ENCODE measurements at regions not wholly inside any gene's neighbourhood (a gene's known extent, or its start where the extent isn't known, plus 50 kb on each side); places are given as distances from the start of the nearest gene placed in this dataset.
"Not testable (repeated sequence)": the region's sequence is repeated elsewhere in the genome, so short reads cannot be mapped to it uniquely, and the experiment has no call there.

DNA sequence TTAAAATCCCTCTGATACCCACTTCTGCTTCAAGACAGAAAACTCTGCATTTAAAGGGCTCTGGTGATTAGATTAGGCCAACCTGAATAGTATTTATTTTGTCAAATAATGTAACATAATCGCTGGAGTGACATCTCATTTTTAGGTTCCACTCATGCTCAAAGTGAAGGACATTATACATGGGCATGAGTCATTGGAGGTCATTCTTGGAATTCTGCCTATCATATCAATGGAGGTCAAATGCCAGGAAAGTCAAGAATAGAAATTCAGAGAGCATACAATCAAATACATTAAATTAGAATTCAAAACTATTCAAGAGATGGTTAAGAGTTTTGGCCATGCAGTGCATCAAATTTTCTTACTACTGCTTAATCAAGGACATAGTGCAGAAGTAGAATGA, 50.8 kb upstream of the PRSS1 start:
- peak in 1 of 2 donors; percentile 9 for DNase-seq (ENCODE audit: low read depth in 2 of 2)

DNA sequence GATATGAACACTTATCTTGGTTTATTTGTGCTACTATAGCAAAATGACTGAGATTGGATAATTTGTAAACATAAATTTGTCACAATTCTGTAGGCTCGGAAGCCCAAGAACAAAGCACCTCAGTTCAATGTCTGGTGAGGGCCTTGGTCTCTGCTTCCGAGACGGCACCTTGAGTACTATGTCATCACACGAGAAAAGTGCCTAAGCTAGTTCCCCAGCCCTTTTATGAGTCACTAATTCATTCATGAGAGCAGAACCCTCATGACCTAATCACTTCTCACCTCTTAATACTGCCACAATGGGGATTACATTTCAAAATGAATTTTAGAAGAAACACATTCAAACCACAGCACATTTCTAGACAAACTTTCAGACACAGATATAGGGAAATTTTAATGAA, 52.0 kb upstream of the PRSS1 start:
- no peak for DNase-seq (ENCODE audit: low read depth in 2 of 2)

DNA sequence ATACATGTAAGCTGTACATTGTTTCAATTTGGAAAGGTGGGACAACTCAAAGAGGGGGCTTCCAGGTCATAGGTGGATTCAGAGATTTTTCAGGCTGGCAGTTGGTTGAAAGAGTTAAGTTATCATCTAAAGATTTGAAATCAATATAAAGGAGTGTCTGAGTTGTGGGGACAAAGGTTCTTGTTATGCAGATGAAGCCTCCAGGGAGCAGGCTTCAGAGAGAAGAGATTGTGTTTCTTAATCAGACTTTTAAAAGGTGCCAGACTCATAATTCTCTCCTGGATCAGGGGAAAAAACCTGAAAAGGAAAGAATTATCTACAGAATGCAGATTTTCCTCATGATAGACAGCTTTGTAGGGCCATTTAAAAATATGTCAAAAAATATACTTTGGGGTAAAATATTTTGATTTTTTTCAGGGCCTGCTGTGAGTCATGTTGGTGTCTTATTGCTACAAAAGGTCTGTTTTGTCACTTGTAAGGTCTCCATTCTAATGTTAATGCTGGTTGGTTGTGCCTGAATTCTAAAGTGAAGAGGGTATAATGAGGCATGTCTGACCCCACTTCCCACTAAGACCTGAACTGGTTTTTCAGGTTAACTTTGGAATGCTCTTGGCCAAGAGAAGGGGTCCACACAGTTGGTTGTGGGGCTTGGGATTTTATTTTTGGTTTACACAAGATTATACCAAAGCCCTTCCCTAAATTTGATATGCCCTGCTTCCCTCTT, 52.7 kb upstream of the PRSS1 start:
- no peak for DNase-seq (ENCODE audit: low read depth in 2 of 2)

DNA sequence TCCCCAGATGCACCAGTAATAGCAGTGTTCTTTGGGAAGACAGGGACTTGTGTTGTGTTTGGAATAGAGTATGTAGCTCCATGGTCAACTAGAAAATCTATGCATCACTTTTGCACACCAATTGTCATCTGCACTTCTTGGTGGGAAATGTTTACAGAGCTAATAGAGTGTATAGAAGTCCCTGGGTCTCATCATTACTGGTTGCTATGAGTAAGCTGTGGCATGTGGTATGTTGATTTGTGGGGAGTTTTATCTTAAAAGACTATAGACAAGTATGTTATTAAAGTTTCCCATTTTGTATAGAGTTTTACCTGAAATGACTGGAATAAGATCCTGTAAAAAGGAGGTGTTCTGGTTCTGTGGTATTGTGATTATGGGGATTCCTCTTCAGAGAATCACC, 55.4 kb upstream of the PRSS1 start:
- no peak for DNase-seq (ENCODE audit: low read depth in 2 of 2)

DNA sequence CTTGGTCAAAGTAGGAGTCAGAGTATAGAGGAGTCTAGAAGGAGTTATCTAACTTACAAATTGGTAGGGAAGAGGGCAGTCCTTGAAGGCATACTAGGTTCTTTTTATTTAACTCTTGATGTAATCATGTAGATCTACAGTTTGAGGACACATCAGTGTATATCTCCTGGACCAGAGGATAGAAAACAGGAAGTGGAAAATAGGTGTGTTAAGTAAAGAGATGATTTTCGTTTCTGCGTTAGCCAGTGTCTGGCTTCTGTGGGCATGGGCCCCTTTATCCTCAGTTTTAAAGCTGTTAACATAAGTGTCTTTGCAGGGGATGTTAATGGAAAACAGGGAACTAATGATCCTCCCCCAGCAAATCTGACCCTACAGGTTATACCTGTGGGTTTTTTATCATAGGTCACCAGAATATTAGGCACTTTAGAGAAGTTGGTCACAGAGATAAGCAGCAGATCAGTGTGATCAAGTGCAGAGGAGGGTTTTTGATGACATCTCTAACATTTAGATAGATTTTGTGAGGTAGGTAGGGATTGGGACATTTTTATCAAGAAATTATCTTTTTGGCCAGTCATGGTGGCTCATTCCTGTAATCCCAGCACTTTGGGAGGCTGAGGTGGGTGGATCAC, 58.6 kb upstream of the PRSS1 start:
- DNase-seq (ENCODE audit: low read depth in 2 of 2), result no peak

GRCh38 chr7:142689439-142690120, 59.7 kb upstream of the PRSS1 start:
- DNase-seq (ENCODE audit: low read depth in 2 of 2), result peak in 1 of 2 donors; percentile 3

GRCh38 chr7:142685877-142686508, 63.3 kb upstream of the PRSS1 start:
- DNase-seq (ENCODE audit: low read depth in 2 of 2), result no peak

DNA sequence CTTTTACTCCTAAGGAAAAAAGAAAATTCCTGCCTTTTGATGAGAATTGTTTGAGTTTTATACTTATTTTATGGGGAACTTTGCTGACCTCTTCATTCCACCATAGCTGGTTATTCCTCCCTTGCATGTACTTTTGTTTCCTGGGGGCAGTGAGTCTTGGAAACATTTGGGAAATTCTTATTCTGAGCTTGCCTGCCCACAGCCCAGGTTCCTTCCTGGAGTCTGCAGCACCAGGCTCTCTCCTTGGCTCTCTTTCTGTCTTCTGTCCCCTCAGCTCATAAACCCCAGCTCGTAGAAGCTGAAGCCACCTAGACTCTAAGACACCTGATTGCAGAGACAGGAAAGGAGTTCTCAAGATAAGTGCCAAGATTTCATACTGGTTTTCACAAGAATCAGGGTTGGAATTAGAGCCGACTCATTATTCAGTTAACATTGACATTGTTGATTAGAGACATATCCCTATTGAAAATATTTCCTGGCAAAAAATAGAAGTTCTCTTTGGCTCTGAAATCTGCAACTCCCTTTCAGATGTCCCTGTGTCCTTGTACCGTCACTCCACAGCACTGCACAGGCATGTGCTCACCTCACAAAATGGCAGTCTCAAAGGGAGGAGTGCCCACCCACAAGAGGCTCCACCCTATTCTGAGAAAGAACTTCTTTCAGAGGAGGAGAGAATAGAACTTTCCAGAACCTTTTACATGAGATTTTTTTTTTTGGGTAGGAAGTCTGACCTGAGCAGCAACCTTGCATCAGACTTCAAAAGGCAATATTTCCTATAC, 67.8 kb upstream of the PRSS1 start:
- no peak for DNase-seq (ENCODE audit: low read depth in 2 of 2)

DNA sequence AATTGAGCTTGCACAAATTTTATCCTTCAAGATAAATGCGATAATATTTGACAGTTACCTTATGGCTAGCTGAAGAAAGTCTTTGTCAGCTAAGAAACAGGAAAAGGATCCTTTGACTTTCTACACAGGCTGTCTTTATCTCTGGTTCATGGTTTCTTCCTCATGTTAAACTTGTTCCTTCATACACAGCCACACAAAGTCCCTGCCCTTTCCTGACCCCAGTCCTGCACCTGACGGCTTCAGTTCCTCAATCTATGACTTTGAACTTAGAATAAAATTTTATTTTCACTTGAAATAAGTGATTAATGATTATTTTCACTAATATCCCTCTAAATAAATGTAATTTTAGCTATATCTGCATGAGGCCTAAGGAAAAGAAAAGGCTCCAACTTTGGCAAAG, 77.8 kb upstream of the PRSS1 start:
- DNase-seq (ENCODE audit: low read depth in 2 of 2), result no peak

DNA sequence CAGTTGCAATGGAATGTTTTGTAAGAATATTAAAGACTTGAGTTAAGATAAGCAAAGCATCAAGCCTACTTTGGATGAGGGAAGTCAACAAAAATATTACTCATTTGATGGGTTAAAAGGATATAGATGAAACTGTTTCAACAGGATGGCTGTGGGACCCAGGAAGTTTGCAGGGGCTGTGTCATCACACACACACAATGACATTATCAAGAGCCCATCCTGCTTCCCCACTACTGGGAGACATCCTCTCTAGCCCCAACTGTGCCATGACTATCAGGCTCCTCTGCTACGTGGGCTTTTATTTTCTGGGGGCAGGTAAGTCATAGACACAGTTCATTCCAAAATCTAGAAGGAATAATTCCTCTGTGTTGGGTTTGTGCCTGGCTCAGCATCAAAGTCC, 78.8 kb upstream of the PRSS1 start:
- no peak for DNase-seq (ENCODE audit: low read depth in 2 of 2)

DNA sequence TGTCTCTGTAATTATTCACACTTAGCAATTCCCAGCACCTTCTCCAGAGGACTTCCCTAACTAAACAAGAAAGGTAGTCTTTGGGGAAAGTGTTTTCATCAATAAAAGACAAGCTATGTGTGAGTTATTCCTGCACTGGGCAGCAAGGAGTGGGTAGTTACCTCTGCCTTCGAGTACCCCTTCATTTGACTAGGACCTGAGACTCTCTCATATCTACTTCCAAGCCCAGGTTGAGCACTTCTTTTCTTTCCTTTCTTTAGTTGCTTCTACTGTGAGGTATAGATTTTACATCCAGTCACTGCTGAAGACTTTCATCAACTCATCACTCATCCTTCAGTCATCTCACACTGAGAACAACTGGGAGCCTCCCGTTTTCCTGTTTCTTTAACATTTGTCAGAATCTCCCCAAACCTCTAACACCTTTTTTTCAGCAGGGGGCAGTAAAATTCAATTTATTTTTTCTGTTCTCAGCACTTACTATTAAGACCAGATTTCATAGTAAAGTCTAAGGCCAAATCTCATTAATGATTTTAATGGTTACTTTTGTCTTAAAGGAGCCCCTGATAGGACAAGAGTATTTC, 80.1 kb upstream of the PRSS1 start:
- peak in 1 of 2 donors; percentile 32 for DNase-seq (ENCODE audit: low read depth in 2 of 2)

- no peak for DNase-seq (ENCODE audit: low read depth in 2 of 2)
Observed at GRCh38 chr7:142668495-142668894, 80.8 kb upstream of the PRSS1 start.

DNA sequence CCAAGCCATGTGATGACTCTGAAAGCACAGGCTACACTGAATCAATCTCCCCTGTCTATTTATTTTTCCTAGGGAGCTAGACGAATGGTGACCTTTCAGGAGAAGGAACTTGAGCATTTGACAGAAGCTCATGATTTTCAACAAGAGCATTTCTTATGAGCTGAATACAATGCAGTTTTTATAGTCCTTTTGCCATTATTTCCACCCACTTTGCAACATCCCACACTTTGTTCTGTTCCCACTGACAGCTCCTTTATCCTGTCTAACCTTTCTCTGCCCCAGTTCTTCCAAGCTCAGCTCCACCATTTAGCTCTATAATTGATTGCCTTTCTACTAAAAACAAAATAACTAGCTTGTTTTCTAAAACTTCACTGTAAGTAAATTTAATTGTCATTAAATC, 91.9 kb upstream of the PRSS1 start:
- no peak for DNase-seq (ENCODE audit: low read depth in 2 of 2)

- peak in 1 of 2 donors; percentile 5 for DNase-seq (ENCODE audit: low read depth in 2 of 2)
Observed at GRCh38 chr7:142654398-142654797, 94.9 kb upstream of the PRSS1 start.

DNA sequence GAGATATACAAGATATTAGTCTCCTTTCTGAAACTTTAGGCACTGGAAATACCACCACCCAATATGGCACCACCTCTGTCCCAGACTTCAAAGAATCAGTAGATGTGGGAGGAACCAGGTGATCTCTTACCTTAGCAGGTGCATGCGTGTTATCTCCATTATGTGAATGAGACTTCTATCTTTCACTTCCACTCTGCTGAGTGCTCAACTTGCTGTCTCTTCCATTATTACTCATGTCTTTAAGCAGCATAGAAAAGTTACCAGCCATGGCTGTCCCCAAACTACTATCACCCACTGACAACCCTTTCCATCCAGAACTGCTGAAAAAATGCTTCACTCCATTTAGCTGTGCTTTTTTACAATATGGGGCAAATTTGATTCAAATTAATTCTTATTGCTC, 101.5 kb upstream of the PRSS1 start:
- DNase-seq (ENCODE audit: low read depth in 2 of 2), result no peak

DNA sequence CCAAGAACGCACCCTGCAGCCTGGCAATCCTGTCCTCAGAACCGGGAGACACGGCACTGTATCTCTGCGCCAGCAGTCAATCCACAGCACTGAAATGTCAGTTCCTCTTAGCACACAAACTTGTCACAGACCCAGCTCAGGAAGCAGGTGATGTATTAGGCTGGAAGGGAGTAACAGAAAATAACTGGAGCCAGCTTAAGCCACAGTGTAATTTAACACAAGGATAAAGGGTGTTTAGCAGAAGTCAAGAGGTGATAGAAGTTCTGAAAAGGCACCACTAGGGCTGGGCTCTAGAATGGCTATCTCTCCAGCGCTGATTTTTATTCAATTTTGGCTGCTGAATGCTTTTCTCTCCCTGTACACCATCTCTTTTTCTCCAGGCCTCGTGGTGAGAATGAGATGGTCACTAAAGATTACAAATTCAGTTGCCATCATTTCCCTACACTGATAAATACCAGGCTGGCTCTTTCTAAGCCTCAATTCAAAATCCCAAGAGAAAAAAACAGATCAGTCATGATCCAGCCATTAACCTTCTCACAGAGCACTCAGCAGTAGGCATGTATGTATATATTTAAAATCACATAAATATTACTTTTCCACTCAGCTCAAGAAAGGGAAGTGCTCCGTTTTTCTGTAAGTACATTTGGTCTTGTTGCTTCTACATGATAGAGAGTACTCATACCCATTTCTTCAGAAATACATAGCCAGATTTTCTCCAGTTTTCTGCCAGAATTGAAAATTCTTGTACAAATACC, 102.7 kb upstream of the PRSS1 start:
- DNase-seq (ENCODE audit: low read depth in 2 of 2), result no peak

- DNase-seq (ENCODE audit: low read depth in 2 of 2), result no peak
Observed at GRCh38 chr7:142645777-142646176, 103.5 kb upstream of the PRSS1 start.

DNA sequence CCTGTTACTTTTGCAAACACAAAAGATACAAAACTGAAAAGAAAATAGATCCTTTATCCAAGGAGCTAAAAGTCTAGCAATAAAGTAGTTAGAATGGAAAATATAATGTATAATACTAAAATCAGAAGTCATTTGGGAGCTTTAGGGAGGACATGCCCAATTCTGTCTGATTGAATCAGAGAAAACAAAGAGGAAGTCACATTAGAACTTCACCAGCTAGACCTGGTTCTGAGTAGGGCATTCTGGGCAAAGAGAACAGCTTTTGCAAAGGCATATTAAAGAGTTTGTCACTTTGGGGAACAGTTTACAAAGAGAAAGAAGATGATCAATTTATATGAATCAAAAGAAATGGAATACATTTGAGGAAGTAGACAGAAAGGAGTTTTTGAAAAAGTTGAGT, 107.0 kb upstream of the PRSS1 start:
- DNase-seq (ENCODE audit: low read depth in 2 of 2), result no peak

- not testable (repeated sequence) for DNase-seq (ENCODE audit: low read depth in 2 of 2)
Observed at GRCh38 chr7:142641252-142641651, 108.0 kb upstream of the PRSS1 start.

DNA sequence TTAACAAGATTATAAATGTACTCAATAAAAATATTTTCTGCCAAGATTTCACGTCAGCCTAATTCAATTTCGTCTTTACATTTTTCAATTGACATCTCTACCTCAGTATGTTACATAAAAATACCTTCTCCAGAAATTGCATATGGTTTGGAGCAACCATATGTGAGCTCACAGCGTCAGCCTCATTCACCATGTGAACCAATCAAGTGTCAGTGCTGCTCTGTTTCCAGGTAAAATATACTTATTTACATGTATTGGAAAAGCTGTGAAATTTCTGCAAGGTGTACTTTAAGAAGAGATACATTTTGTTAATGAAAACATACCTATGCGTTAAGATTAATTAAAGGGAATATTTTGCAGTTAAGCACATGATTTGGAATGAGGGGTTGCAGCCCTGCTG, 110.7 kb upstream of the PRSS1 start:
- no peak for DNase-seq (ENCODE audit: low read depth in 2 of 2)

DNA sequence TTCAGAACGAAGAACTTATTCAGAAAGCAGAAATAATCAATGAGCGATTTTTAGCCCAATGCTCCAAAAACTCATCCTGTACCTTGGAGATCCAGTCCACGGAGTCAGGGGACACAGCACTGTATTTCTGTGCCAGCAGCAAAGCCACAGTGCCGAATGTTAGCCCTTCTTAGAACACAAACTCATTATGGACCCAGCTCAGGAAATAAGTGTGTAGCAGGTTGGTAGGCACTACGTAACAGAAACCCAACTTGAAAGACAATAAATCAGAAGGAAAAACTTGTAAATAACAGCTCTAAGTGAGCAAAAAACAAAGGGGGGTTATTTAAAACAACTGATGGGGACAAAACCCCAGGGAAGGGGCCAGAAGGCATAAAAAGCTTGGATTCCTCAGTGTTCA, 112.0 kb upstream of the PRSS1 start:
- no peak for DNase-seq (ENCODE audit: low read depth in 2 of 2)

Data from dermis microvascular lymphatic vessel endothelial cell (primary cell).